WTC11 (cell line): ENCODE measurements at regions not wholly inside any gene's neighbourhood (a gene's known extent, or its start where the extent isn't known, plus 50 kb on each side); places are given as distances from the start of the nearest gene placed in this dataset.

Experiments used
- ATAC-seq: fragments of 200-7000 bp; cut with Tn5 transposase; 2 replicates; pipeline ENCODE4 v1.10.0; 2021; ENCODE audit warnings: mild to moderate bottlenecking, moderate library complexity
- CTCF ChIA-PET: fragments of 300-600 bp; sonication (Branson Sonifier 250); formaldehyde crosslinking; loops from one replicate; lab custom pipeline; 2021; ENCODE audit warnings: antibody characterized with exemption; lab: Charles Lee
- POLR2A ChIA-PET: fragments of 350-600 bp; sonication (Branson Sonifier 250); formaldehyde crosslinking; loops from one replicate; lab custom pipeline; 2021; ENCODE audit warnings: antibody characterized with exemption; lab: Charles Lee
- DNase-seq: peaks from one replicate; pipeline ENCODE4 v3.0.0; 2021; ENCODE audit warnings: low spot score
- H3K27ac Mint-ChIP-seq: 2 replicates; pipeline ENCODE4 v1.8.0; 2021; ENCODE audit warnings: mixed read lengths
- H3K27me3 Mint-ChIP-seq: 2 replicates; pipeline ENCODE4 v1.8.0; 2021; ENCODE audit warnings: low read depth, mild to moderate bottlenecking, moderate library complexity, mixed read lengths
- H3K36me3 Mint-ChIP-seq: 2 replicates; pipeline ENCODE4 v1.8.0; 2021; ENCODE audit warnings: mixed read lengths
- H3K4me1 Mint-ChIP-seq: 2 replicates; pipeline ENCODE4 v1.8.0; 2022; ENCODE audit warnings: mixed read lengths
- H3K4me3 Mint-ChIP-seq: 2 replicates; pipeline ENCODE4 v1.8.0; 2021; ENCODE audit warnings: mild to moderate bottlenecking, moderate library complexity, mixed read lengths
- H3K9me3 Mint-ChIP-seq: 2 replicates; pipeline ENCODE4 v1.8.0; 2021; ENCODE audit warnings: mixed read lengths
- ARID4B ChIP-seq: sonication (generic); formaldehyde crosslinking; IDR thresholded peaks from 2 replicates; pipeline ENCODE4 v1.8.0; 2023; ENCODE audit warnings: missing genetic modification reagents, mild to moderate bottlenecking, borderline replicate concordance
- ATF1 ChIP-seq: sonication (generic); formaldehyde crosslinking; IDR thresholded peaks from 2 replicates; pipeline ENCODE4 v1.8.1; 2023; ENCODE audit warnings: mild to moderate bottlenecking, moderate library complexity, missing genetic modification reagents
- E2F5 ChIP-seq: sonication (generic); formaldehyde crosslinking; IDR thresholded peaks from 2 replicates; pipeline ENCODE4 v1.8.1; 2022; ENCODE audit warnings: mild to moderate bottlenecking, moderate library complexity, missing genetic modification reagents
- EMX1 ChIP-seq: fragments of 250-450 bp; sonication (Bioruptor Pico); IDR thresholded peaks from 2 replicates; pipeline ENCODE4 v1.8.0; 2021; ENCODE audit warnings: mild to moderate bottlenecking
- FOXK1 ChIP-seq: sonication (generic); formaldehyde crosslinking; IDR thresholded peaks from 2 replicates; pipeline ENCODE4 v1.8.0; 2022; ENCODE audit warnings: mild to moderate bottlenecking, moderate library complexity, missing genetic modification reagents
- HMGA2 ChIP-seq: fragments of 250-450 bp; sonication (Bioruptor Pico); IDR thresholded peaks from 2 replicates; pipeline ENCODE4 v1.4.0; 2021; ENCODE audit warnings: mild to moderate bottlenecking, moderate library complexity
- MLX ChIP-seq: sonication (generic); formaldehyde crosslinking; IDR thresholded peaks from 2 replicates; pipeline ENCODE4 v1.8.1; 2023; ENCODE audit warnings: mild to moderate bottlenecking, missing genetic modification reagents, moderate library complexity
- MYBL2 ChIP-seq: sonication (generic); formaldehyde crosslinking; IDR thresholded peaks from 2 replicates; pipeline ENCODE4 v1.8.1; 2023; ENCODE audit warnings: mild to moderate bottlenecking, moderate library complexity, missing genetic modification reagents
- RORB ChIP-seq: fragments of 250-450 bp; sonication (Bioruptor Pico); IDR thresholded peaks from 2 replicates; pipeline ENCODE4 v1.9.0; 2021; ENCODE audit warnings: mild to moderate bottlenecking
- SOX15 ChIP-seq: fragments of 250-450 bp; sonication (Bioruptor Pico); IDR thresholded peaks from 2 replicates; pipeline ENCODE4 v1.9.0; 2021; ENCODE audit warnings: mild to moderate bottlenecking
- TEAD1 ChIP-seq: sonication (generic); formaldehyde crosslinking; IDR thresholded peaks from 2 replicates; pipeline ENCODE4 v1.8.0; 2022; ENCODE audit warnings: mild to moderate bottlenecking, missing genetic modification reagents
- ZNF263 ChIP-seq: sonication (generic); formaldehyde crosslinking; IDR thresholded peaks from 2 replicates; pipeline ENCODE4 v1.8.1; 2022; ENCODE audit warnings: low read depth, mild to moderate bottlenecking, moderate library complexity, missing genetic modification reagents
- ZNF416 ChIP-seq: fragments of 250-450 bp; sonication (Bioruptor Pico); IDR thresholded peaks from 2 replicates; pipeline ENCODE4 v1.9.0; 2021; ENCODE audit warnings: mild to moderate bottlenecking, inconsistent platforms
- TF ChIP-seq, protein P1 (sequence below): fragments of 250-450 bp; sonication (Bioruptor Pico); IDR thresholded peaks from 2 replicates; pipeline ENCODE4 v1.9.0; 2021; ENCODE audit warnings: mild to moderate bottlenecking
- TF ChIP-seq, protein P2 (sequence below): fragments of 250-450 bp; sonication (Bioruptor Pico); IDR thresholded peaks from 2 replicates; pipeline ENCODE4 v1.9.0; 2021; ENCODE audit warnings: mild to moderate bottlenecking, borderline replicate concordance
- TF ChIP-seq, protein P3 (sequence below): fragments of 250-450 bp; sonication (Bioruptor Pico); IDR thresholded peaks from 2 replicates; pipeline ENCODE4 v1.8.0; 2021; ENCODE audit warnings: mild to moderate bottlenecking

DNA sequence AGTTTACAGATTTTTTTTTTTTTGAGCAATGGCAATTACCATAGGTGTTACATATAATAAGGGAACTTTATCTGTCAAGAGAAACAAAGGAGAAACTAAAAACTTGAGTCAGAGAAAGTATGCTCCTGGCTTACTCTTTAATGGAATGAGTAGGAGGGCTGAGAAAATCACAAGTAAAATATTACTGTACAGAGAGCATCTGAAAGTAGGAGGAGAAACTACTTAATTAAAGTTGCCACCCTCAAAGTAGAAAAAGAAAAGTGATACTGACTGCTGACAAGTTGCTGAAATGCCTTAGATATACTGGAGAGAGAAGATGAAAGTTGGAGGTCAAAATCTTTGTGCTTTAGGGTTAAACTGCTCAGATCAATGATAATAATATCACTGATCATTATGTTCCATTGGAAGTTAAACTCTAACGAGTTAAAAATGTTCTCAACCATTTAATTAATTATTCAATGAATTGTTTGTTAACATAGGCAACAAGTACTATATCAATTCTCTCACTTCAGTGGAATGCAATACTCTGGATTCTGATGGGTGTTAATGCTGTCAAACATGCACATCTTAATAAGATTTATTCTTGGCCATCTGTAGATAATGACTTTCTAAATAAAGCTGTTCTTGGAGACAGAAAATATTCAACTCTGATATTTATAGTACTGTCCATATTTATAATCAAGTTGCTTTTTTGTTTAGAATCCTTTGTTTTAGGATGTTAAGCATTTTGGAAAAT lies 61.2 kb upstream of the CAMK2D start (continued):
- TF ChIP-seq ARID4B (CRISPR knock-in tag) (no peak), FOXK1 (no peak), SOX15 (CRISPR knock-in tag) (no peak), E2F5 (CRISPR knock-in tag) (no peak), HMGA2 (CRISPR knock-in tag) (no peak)

DNA sequence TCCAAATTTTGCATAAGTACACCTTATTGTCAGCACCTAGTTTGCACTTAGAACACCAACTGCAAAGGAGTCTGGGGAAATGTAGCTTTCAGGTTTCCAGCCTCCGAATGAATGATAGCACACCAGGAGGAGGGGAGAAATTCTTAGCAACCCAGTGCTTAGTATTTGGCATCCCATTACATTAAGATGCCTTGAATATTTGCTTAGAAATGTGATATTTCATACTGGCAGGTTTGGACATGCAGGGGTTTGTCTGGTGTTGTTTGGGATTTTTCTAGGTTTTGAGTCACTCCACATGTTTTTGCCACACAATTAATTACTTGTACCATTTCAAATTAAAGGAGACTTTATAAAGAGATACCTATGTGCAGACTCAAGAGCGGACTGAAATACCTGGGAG lies 60.3 kb upstream of the CAMK2D start:
- Mint-ChIP-seq H3K9me3 (no peaks in the 10 kb centered on the region), H3K4me1 (peaks cover 2% of the 10 kb centered on the region)
- ChIA-PET CTCF (interaction anchor here (0.6 kb wide), 1 partner anchor 522 kb away, joined by 6 read pairs; no protein-coding TSS in a partner anchor), POLR2A (no interaction called here)
- ATAC-seq, result no peak
- no peak for DNase-seq
- TF ChIP-seq RORB (CRISPR knock-in tag) (no peak), MLX (CRISPR knock-in tag) (no peak), ZNF416 (no peak), ZNF263 (CRISPR knock-in tag) (no peak), ATF1 (CRISPR knock-in tag) (no peak)
- TF ChIP-seq, protein P1, sequence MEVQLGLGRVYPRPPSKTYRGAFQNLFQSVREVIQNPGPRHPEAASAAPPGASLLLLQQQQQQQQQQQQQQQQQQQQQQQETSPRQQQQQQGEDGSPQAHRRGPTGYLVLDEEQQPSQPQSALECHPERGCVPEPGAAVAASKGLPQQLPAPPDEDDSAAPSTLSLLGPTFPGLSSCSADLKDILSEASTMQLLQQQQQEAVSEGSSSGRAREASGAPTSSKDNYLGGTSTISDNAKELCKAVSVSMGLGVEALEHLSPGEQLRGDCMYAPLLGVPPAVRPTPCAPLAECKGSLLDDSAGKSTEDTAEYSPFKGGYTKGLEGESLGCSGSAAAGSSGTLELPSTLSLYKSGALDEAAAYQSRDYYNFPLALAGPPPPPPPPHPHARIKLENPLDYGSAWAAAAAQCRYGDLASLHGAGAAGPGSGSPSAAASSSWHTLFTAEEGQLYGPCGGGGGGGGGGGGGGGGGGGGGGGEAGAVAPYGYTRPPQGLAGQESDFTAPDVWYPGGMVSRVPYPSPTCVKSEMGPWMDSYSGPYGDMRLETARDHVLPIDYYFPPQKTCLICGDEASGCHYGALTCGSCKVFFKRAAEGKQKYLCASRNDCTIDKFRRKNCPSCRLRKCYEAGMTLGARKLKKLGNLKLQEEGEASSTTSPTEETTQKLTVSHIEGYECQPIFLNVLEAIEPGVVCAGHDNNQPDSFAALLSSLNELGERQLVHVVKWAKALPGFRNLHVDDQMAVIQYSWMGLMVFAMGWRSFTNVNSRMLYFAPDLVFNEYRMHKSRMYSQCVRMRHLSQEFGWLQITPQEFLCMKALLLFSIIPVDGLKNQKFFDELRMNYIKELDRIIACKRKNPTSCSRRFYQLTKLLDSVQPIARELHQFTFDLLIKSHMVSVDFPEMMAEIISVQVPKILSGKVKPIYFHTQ (CRISPR knock-in tag), result no peak
- TF ChIP-seq, all 79 proteins: peak for 0
- no peaks in the 10 kb centered on the region for H3K36me3 Mint-ChIP-seq
- no peaks in the 10 kb centered on the region for H3K27me3 Mint-ChIP-seq
- H3K27ac Mint-ChIP-seq, result no peak overlapping the region
- H3K4me3 Mint-ChIP-seq, result no peak overlapping the region

- H3K27ac Mint-ChIP-seq, result no peak overlapping the region
- no peaks in the 10 kb centered on the region for H3K27me3 Mint-ChIP-seq
- CTCF ChIA-PET, result no interaction called here
- H3K4me3 Mint-ChIP-seq, result no peak overlapping the region
- DNase-seq (no peak), ATAC-seq (no peak)
- H3K36me3 Mint-ChIP-seq, result no peaks in the 10 kb centered on the region
- POLR2A ChIA-PET, result no interaction called here
- H3K4me1 Mint-ChIP-seq, result no peaks in the 10 kb centered on the region
- H3K9me3 Mint-ChIP-seq, result no peaks in the 10 kb centered on the region
- TF ChIP-seq MYBL2 (CRISPR knock-in tag) (no peak), EMX1 (CRISPR knock-in tag) (no peak), TEAD1 (CRISPR knock-in tag) (no peak), ATF1 (CRISPR knock-in tag) (no peak), RORB (CRISPR knock-in tag) (no peak)
- TF ChIP-seq, protein P2, sequence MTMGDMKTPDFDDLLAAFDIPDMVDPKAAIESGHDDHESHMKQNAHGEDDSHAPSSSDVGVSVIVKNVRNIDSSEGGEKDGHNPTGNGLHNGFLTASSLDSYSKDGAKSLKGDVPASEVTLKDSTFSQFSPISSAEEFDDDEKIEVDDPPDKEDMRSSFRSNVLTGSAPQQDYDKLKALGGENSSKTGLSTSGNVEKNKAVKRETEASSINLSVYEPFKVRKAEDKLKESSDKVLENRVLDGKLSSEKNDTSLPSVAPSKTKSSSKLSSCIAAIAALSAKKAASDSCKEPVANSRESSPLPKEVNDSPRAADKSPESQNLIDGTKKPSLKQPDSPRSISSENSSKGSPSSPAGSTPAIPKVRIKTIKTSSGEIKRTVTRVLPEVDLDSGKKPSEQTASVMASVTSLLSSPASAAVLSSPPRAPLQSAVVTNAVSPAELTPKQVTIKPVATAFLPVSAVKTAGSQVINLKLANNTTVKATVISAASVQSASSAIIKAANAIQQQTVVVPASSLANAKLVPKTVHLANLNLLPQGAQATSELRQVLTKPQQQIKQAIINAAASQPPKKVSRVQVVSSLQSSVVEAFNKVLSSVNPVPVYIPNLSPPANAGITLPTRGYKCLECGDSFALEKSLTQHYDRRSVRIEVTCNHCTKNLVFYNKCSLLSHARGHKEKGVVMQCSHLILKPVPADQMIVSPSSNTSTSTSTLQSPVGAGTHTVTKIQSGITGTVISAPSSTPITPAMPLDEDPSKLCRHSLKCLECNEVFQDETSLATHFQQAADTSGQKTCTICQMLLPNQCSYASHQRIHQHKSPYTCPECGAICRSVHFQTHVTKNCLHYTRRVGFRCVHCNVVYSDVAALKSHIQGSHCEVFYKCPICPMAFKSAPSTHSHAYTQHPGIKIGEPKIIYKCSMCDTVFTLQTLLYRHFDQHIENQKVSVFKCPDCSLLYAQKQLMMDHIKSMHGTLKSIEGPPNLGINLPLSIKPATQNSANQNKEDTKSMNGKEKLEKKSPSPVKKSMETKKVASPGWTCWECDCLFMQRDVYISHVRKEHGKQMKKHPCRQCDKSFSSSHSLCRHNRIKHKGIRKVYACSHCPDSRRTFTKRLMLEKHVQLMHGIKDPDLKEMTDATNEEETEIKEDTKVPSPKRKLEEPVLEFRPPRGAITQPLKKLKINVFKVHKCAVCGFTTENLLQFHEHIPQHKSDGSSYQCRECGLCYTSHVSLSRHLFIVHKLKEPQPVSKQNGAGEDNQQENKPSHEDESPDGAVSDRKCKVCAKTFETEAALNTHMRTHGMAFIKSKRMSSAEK (CRISPR knock-in tag), result no peak
- TF ChIP-seq, protein P3, sequence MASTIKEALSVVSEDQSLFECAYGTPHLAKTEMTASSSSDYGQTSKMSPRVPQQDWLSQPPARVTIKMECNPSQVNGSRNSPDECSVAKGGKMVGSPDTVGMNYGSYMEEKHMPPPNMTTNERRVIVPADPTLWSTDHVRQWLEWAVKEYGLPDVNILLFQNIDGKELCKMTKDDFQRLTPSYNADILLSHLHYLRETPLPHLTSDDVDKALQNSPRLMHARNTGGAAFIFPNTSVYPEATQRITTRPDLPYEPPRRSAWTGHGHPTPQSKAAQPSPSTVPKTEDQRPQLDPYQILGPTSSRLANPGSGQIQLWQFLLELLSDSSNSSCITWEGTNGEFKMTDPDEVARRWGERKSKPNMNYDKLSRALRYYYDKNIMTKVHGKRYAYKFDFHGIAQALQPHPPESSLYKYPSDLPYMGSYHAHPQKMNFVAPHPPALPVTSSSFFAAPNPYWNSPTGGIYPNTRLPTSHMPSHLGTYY (CRISPR knock-in tag), result no peak
Observed at GRCh38 chr4:113820108-113820507, 58.6 kb upstream of the CAMK2D start.
